Neural progenitor cell (in vitro differentiated cells): ENCODE measurements at regions not wholly inside any gene's neighbourhood (a gene's known extent, or its start where the extent isn't known, plus 50 kb on each side); places are given as distances from the start of the nearest gene placed in this dataset.

Experiments
- DNase-seq: peaks from one replicate; pipeline ENCODE4 v3.0.0-alpha.2; 2016; ENCODE audit warnings: low spot score
- H2AFZ ChIP-seq: fragments of 200-600 bp; sonication (generic); replicated peaks from 2 replicates; pipeline ENCODE4 v1.6.1; 2016; ENCODE audit warnings: antibody characterized with exemption
- H3F3A ChIP-seq: fragments of 200-600 bp; sonication (generic); 2 replicates; pipeline ENCODE4 v1.6.1; 2016; ENCODE audit warnings: antibody characterized with exemption, low read depth
- H3K27ac ChIP-seq: fragments of 200-600 bp; sonication (generic); 2 replicates; pipeline ENCODE4 v1.5.1; 2016; ENCODE audit warnings: mild to moderate bottlenecking
- H3K27me3 ChIP-seq: fragments of 200-600 bp; sonication (generic); 2 replicates; pipeline ENCODE4 v1.6.1; 2016; ENCODE audit warnings: mild to moderate bottlenecking, moderate library complexity
- H3K36me3 ChIP-seq: fragments of 200-600 bp; sonication (generic); 2 replicates; pipeline ENCODE4 v1.5.1; 2016
- H3K4me1 ChIP-seq: fragments of 200-600 bp; sonication (generic); 2 replicates; pipeline ENCODE4 v1.6.1; 2016; ENCODE audit warnings: mixed run types
- H3K4me2 ChIP-seq: fragments of 200-600 bp; sonication (generic); 2 replicates; pipeline ENCODE4 v1.6.1; 2016
- H3K4me3 ChIP-seq: fragments of 200-600 bp; sonication (generic); 2 replicates; pipeline ENCODE4 v1.5.1; 2016
- H3K79me2 ChIP-seq: fragments of 200-600 bp; sonication (generic); 2 replicates; pipeline ENCODE4 v1.6.1; 2016; ENCODE audit warnings: low read depth
- H3K9ac ChIP-seq: fragments of 200-600 bp; sonication (generic); 2 replicates; pipeline ENCODE4 v1.6.1; 2016
- H3K9me3 ChIP-seq: fragments of 200-600 bp; sonication (generic); 2 replicates; pipeline ENCODE4 v1.5.1; 2016; ENCODE audit warnings: low read depth
- H4K20me1 ChIP-seq: fragments of 200-600 bp; sonication (generic); 2 replicates; pipeline ENCODE4 v1.6.1; 2016; ENCODE audit warnings: low read depth
- H3K27ac Mint-ChIP-seq: 3 replicates; pipeline ENCODE4 v1.8.0; 2021; ENCODE audit warnings: mixed read lengths
- H3K27me3 Mint-ChIP-seq: 2 replicates; pipeline ENCODE4 v1.8.0; 2022; ENCODE audit warnings: low read depth, mild to moderate bottlenecking, inconsistent platforms, moderate library complexity, mixed read lengths; ENCODE audit not compliant: insufficient read depth
- H3K36me3 Mint-ChIP-seq: 3 replicates; pipeline ENCODE4 v1.8.0; 2021; ENCODE audit warnings: mixed read lengths
- H3K4me1 Mint-ChIP-seq: 3 replicates; pipeline ENCODE4 v1.8.0; 2021; ENCODE audit warnings: mixed read lengths
- H3K4me3 Mint-ChIP-seq: 3 replicates; pipeline ENCODE4 v1.8.0; 2021; ENCODE audit warnings: mild to moderate bottlenecking, moderate library complexity, mixed read lengths
- H3K9me3 Mint-ChIP-seq: 3 replicates; pipeline ENCODE4 v1.8.0; 2020; ENCODE audit warnings: mixed read lengths
- CTCF ChIP-seq: fragments of 200-600 bp; sonication (generic); IDR thresholded peaks from 2 replicates; pipeline ENCODE4 v1.5.1; 2017; ENCODE audit warnings: antibody characterized with exemption, mild to moderate bottlenecking
- EZH2 ChIP-seq: fragments of 200-600 bp; sonication (generic); IDR thresholded peaks from 2 replicates; pipeline ENCODE4 v1.6.1; 2017; ENCODE audit warnings: antibody characterized with exemption, mild to moderate bottlenecking, moderate library complexity
- EZH2phosphoT487 ChIP-seq: fragments of 200-600 bp; sonication (generic); IDR thresholded peaks from 2 replicates; pipeline ENCODE4 v1.6.1; 2017; ENCODE audit warnings: antibody characterized with exemption

- H3K27ac Mint-ChIP-seq, result no peak overlapping the region
- no peaks in the 10 kb centered on the region for H3K36me3 Mint-ChIP-seq
- H3K36me3 ChIP-seq, result no peaks in the 10 kb centered on the region
- peaks cover 2% of the 10 kb centered on the region for H3K4me1 ChIP-seq
- no peak overlapping the region for H3K4me3 ChIP-seq
- no peak overlapping the region for H3K27ac ChIP-seq
- H3K79me2 ChIP-seq, result no peaks in the 10 kb centered on the region
- TF ChIP-seq EZH2phosphoT487 (no peak), EZH2 (no peak), CTCF (no peak)
- H4K20me1 ChIP-seq, result no peaks in the 10 kb centered on the region
- H3K27me3 Mint-ChIP-seq, result peaks cover 4% of the 10 kb centered on the region
- H3K27me3 ChIP-seq, result no peaks in the 10 kb centered on the region
- no peak overlapping the region for H3K4me3 Mint-ChIP-seq
- H2AFZ ChIP-seq, result no peak overlapping the region
- H3K4me2 ChIP-seq, result no peak overlapping the region
- H3K9me3 Mint-ChIP-seq, result no peaks in the 10 kb centered on the region
- H3K9ac ChIP-seq, result no peak overlapping the region
- H3F3A ChIP-seq, result no peaks in the 10 kb centered on the region
- no peak for DNase-seq
- no peaks in the 10 kb centered on the region for H3K9me3 ChIP-seq
- peaks cover 5% of the 10 kb centered on the region for H3K4me1 Mint-ChIP-seq
Observed at GRCh38 chr7:134029-134428, 58.3 kb upstream of the FAM20C start.

- H3K27ac Mint-ChIP-seq, result peak overlapping the region; percentile 69
- H2AFZ ChIP-seq, result no peak overlapping the region
- H3K36me3 Mint-ChIP-seq, result no peaks in the 10 kb centered on the region
- no peak overlapping the region for H3K9ac ChIP-seq
- H3K4me1 Mint-ChIP-seq, result peaks cover 12% of the 10 kb centered on the region
- no peaks in the 10 kb centered on the region for H3K9me3 ChIP-seq
- no peaks in the 10 kb centered on the region for H3K27me3 ChIP-seq
- peaks cover 4% of the 10 kb centered on the region for H3K27me3 Mint-ChIP-seq
- H3K4me3 ChIP-seq, result no peak overlapping the region
- no peak overlapping the region for H3K4me3 Mint-ChIP-seq
- DNase-seq, result no peak
- H3K4me1 ChIP-seq, result peaks cover 8% of the 10 kb centered on the region
- no peaks in the 10 kb centered on the region for H4K20me1 ChIP-seq
- no peaks in the 10 kb centered on the region for H3K79me2 ChIP-seq
- no peak overlapping the region for H3K4me2 ChIP-seq
- no peaks in the 10 kb centered on the region for H3K9me3 Mint-ChIP-seq
- H3K36me3 ChIP-seq, result no peaks in the 10 kb centered on the region
- no peaks in the 10 kb centered on the region for H3F3A ChIP-seq
- H3K27ac ChIP-seq, result no peak overlapping the region
- TF ChIP-seq EZH2phosphoT487 (no peak), EZH2 (no peak), CTCF (no peak)
Observed at GRCh38 chr7:134561-135256, 57.7 kb upstream of the FAM20C start.

GRCh38 chr7:135257-135653 lies 57.1 kb upstream of the FAM20C start:
- H3K27ac Mint-ChIP-seq, result no peak overlapping the region
- Histone ChIP-seq H3K27ac (no peak overlapping the region), H3K4me2 (no peak overlapping the region), H2AFZ (no peak overlapping the region), H4K20me1 (no peaks in the 10 kb centered on the region), H3K9me3 (no peaks in the 10 kb centered on the region), H3K4me3 (no peak overlapping the region), H3K79me2 (no peaks in the 10 kb centered on the region), H3K4me1 (peaks cover 8% of the 10 kb centered on the region), H3F3A (no peaks in the 10 kb centered on the region), H3K9ac (no peak overlapping the region), H3K27me3 (no peaks in the 10 kb centered on the region), H3K36me3 (no peaks in the 10 kb centered on the region)
- peaks cover 12% of the 10 kb centered on the region for H3K4me1 Mint-ChIP-seq
- peaks cover 4% of the 10 kb centered on the region for H3K27me3 Mint-ChIP-seq
- TF ChIP-seq EZH2phosphoT487 (no peak), CTCF (no peak), EZH2 (no peak)
- no peak for DNase-seq
- H3K4me3 Mint-ChIP-seq, result no peak overlapping the region
- H3K36me3 Mint-ChIP-seq, result no peaks in the 10 kb centered on the region
- H3K9me3 Mint-ChIP-seq, result no peaks in the 10 kb centered on the region
